WTC11 (cell line): ENCODE measurements at regions not wholly inside any gene's neighbourhood (a gene's known extent, or its start where the extent isn't known, plus 50 kb on each side); places are given as distances from the start of the nearest gene placed in this dataset.
"Not testable (repeated sequence)": the region's sequence is repeated elsewhere in the genome, so short reads cannot be mapped to it uniquely, and the experiment has no call there.

Experiments used
- ATAC-seq: fragments of 200-7000 bp; cut with Tn5 transposase; 2 replicates; pipeline ENCODE4 v1.10.0; 2021; ENCODE audit warnings: mild to moderate bottlenecking, moderate library complexity
- CTCF ChIA-PET: fragments of 300-600 bp; sonication (Branson Sonifier 250); formaldehyde crosslinking; loops from one replicate; lab custom pipeline; 2021; ENCODE audit warnings: antibody characterized with exemption; lab: Charles Lee
- POLR2A ChIA-PET: fragments of 350-600 bp; sonication (Branson Sonifier 250); formaldehyde crosslinking; loops from one replicate; lab custom pipeline; 2021; ENCODE audit warnings: antibody characterized with exemption; lab: Charles Lee
- DNase-seq: peaks from one replicate; pipeline ENCODE4 v3.0.0; 2021; ENCODE audit warnings: low spot score
- H3K27ac Mint-ChIP-seq: 2 replicates; pipeline ENCODE4 v1.8.0; 2021; ENCODE audit warnings: mixed read lengths
- H3K27me3 Mint-ChIP-seq: 2 replicates; pipeline ENCODE4 v1.8.0; 2021; ENCODE audit warnings: low read depth, mild to moderate bottlenecking, moderate library complexity, mixed read lengths
- H3K36me3 Mint-ChIP-seq: 2 replicates; pipeline ENCODE4 v1.8.0; 2021; ENCODE audit warnings: mixed read lengths
- H3K4me1 Mint-ChIP-seq: 2 replicates; pipeline ENCODE4 v1.8.0; 2022; ENCODE audit warnings: mixed read lengths
- H3K4me3 Mint-ChIP-seq: 2 replicates; pipeline ENCODE4 v1.8.0; 2021; ENCODE audit warnings: mild to moderate bottlenecking, moderate library complexity, mixed read lengths
- H3K9me3 Mint-ChIP-seq: 2 replicates; pipeline ENCODE4 v1.8.0; 2021; ENCODE audit warnings: mixed read lengths
- AFF4 ChIP-seq: sonication (generic); formaldehyde crosslinking; IDR thresholded peaks from 2 replicates; pipeline ENCODE4 v1.8.1; 2023; ENCODE audit warnings: mild to moderate bottlenecking, missing genetic modification reagents, borderline replicate concordance
- ATF2 ChIP-seq: sonication (generic); formaldehyde crosslinking; IDR thresholded peaks from 2 replicates; pipeline ENCODE4 v1.8.1; 2022; ENCODE audit warnings: low read depth, missing genetic modification reagents, borderline replicate concordance
- CBFB ChIP-seq: sonication (generic); formaldehyde crosslinking; IDR thresholded peaks from 2 replicates; pipeline ENCODE4 v1.8.1; 2022; ENCODE audit warnings: mild to moderate bottlenecking, low read depth, missing genetic modification reagents
- CTCF ChIP-seq: fragments of 200-600 bp; IDR thresholded peaks from 2 replicates; pipeline ENCODE4 v1.8.0; 2022; ENCODE audit warnings: antibody characterized with exemption
- E2F1 ChIP-seq: sonication (generic); formaldehyde crosslinking; IDR thresholded peaks from 2 replicates; pipeline ENCODE4 v1.8.0; 2022; ENCODE audit warnings: mild to moderate bottlenecking, missing genetic modification reagents
- EMX1 ChIP-seq: fragments of 250-450 bp; sonication (Bioruptor Pico); IDR thresholded peaks from 2 replicates; pipeline ENCODE4 v1.8.0; 2021; ENCODE audit warnings: mild to moderate bottlenecking
- ERG ChIP-seq: fragments of 250-450 bp; sonication (Bioruptor Pico); IDR thresholded peaks from 2 replicates; pipeline ENCODE4 v1.8.0; 2021; ENCODE audit warnings: mild to moderate bottlenecking
- GTF2I ChIP-seq: fragments of 250-450 bp; sonication (Bioruptor Pico); conservative IDR thresholded peaks from 2 replicates; pipeline ENCODE4 v1.4.0; 2021; ENCODE audit warnings: mild to moderate bottlenecking
- HMGXB4 ChIP-seq: sonication (generic); formaldehyde crosslinking; IDR thresholded peaks from 2 replicates; pipeline ENCODE4 v1.8.1; 2023; ENCODE audit warnings: mild to moderate bottlenecking, moderate library complexity, missing genetic modification reagents
- NFE2L1 ChIP-seq: sonication (generic); formaldehyde crosslinking; IDR thresholded peaks from 2 replicates; pipeline ENCODE4 v1.8.1; 2023; ENCODE audit warnings: missing genetic modification reagents
- NR1H2 ChIP-seq: sonication (generic); formaldehyde crosslinking; IDR thresholded peaks from 2 replicates; pipeline ENCODE4 v1.9.0; 2021; ENCODE audit warnings: mild to moderate bottlenecking, moderate library complexity, missing genetic modification reagents
- SOX15 ChIP-seq: fragments of 250-450 bp; sonication (Bioruptor Pico); IDR thresholded peaks from 2 replicates; pipeline ENCODE4 v1.9.0; 2021; ENCODE audit warnings: mild to moderate bottlenecking
- ZMAT4 ChIP-seq: fragments of 250-450 bp; sonication (Bioruptor Pico); IDR thresholded peaks from 2 replicates; pipeline ENCODE4 v1.9.0; 2021; ENCODE audit warnings: mild to moderate bottlenecking
- ZNF425 ChIP-seq: fragments of 250-450 bp; sonication (Bioruptor Pico); conservative IDR thresholded peaks from 2 replicates; pipeline ENCODE4 v1.9.0; 2021; ENCODE audit warnings: mild to moderate bottlenecking

GRCh38 chr1:219066631-219067349, 106.9 kb upstream of the LYPLAL1 start:
- Mint-ChIP-seq H3K4me3 (no peak overlapping the region), H3K27me3 (no peaks in the 10 kb centered on the region), H3K36me3 (peaks cover 10% of the 10 kb centered on the region), H3K4me1 (no peaks in the 10 kb centered on the region)
- no peak for DNase-seq
- ChIA-PET POLR2A (no interaction called here), CTCF (interaction anchor here (0.6 to 1.9 kb wide), 13 partner anchors 10 to 807 kb away, joined by 3 to 5 read pairs (median 4); partner anchors contain the start of gene TGFB2)
- peak; percentile 43; the same call in 1 of the 2 replicates for ATAC-seq
- no peak for TF ChIP-seq HMGXB4 (CRISPR knock-in tag)
- TF ChIP-seq CTCF: 0 out of 2 replicates have a peak, but pooled peaks have one; percentile 18
- TF ChIP-seq, all 79 proteins: peak for 1
- Mint-ChIP-seq H3K27ac (no peak overlapping the region), H3K9me3 (peaks cover 16% of the 10 kb centered on the region)

- ChIA-PET POLR2A (no interaction called here), CTCF (interaction anchor here (0.7 to 1.9 kb wide), 12 partner anchors 121 to 807 kb away, joined by 3 to 5 read pairs (median 4); partner anchors contain the start of gene TGFB2)
- Mint-ChIP-seq H3K4me3 (no peak overlapping the region), H3K4me1 (no peaks in the 10 kb centered on the region), H3K27ac (no peak overlapping the region), H3K27me3 (no peaks in the 10 kb centered on the region), H3K36me3 (peaks cover 15% of the 10 kb centered on the region), H3K9me3 (peaks cover 21% of the 10 kb centered on the region)
- TF ChIP-seq CBFB (CRISPR knock-in tag): no peak
- TF ChIP-seq NR1H2 (CRISPR knock-in tag): no peak
- no peak for TF ChIP-seq ZNF425 (CRISPR knock-in tag)
- TF ChIP-seq AFF4 (CRISPR knock-in tag): no peak
- TF ChIP-seq E2F1 (CRISPR knock-in tag): no peak
- no peak for TF ChIP-seq GTF2I (CRISPR knock-in tag)
- TF ChIP-seq HMGXB4 (CRISPR knock-in tag): no peak
- TF ChIP-seq SOX15 (CRISPR knock-in tag): no peak
- TF ChIP-seq ZMAT4 (CRISPR knock-in tag): no peak
- no peak for TF ChIP-seq EMX1
- no peak for TF ChIP-seq ERG (CRISPR knock-in tag)
- TF ChIP-seq NFE2L1 (CRISPR knock-in tag): no peak
- no peak for TF ChIP-seq ATF2 (CRISPR knock-in tag)
- ATAC-seq: no peak
- no peak for DNase-seq
These were observed 106.3 kb upstream of the LYPLAL1 start for GRCh38 chr1:219067350-219067712.

- DNase-seq: not testable (repeated sequence)
These were observed 103.3 kb upstream of the LYPLAL1 start for GRCh38 chr1:219070395-219070794.

More at GRCh38 chr1:219070395-219070794, 103.3 kb upstream of the LYPLAL1 start:
- CTCF ChIA-PET, H3K27me3 Mint-ChIP-seq, H3K27ac Mint-ChIP-seq, H3K4me3 Mint-ChIP-seq, ATAC-seq, H3K4me1 Mint-ChIP-seq, POLR2A ChIA-PET: not testable (repeated sequence)
- Mint-ChIP-seq H3K9me3 (peaks cover 34% of the 10 kb centered on the region), H3K36me3 (peaks cover 19% of the 10 kb centered on the region)
